ENCODE measurements at regions not wholly inside any gene's neighbourhood (a gene's known extent, or its start where the extent isn't known, plus 50 kb on each side); places are given as distances from the start of the nearest gene placed in this dataset.

GRCh38 chr6:125423047-125423446 is 121.3 kb upstream of the HDDC2 start:
- Histone ChIP-seq H3K27ac (ENCODE audit: low read depth, low read length, poor library complexity, severe bottlenecking) (no peak overlapping the region), H3K27me3 (ENCODE audit: insufficient read depth, low read length) (no peaks in the 10 kb centered on the region), H4K20me1 (ENCODE audit: insufficient read depth, low read length) (no peaks in the 10 kb centered on the region), H3K4me3 (ENCODE audit: low read depth, low read length, poor library complexity, severe bottlenecking) (no peak overlapping the region), H3K36me3 (ENCODE audit: insufficient read depth, low read length) (no peaks in the 10 kb centered on the region), H3K9me3 (ENCODE audit: low read length) (no peaks in the 10 kb centered on the region), H3F3A (ENCODE audit: insufficient read depth, low read length) (no peaks in the 10 kb centered on the region), H3K9ac (ENCODE audit: low read length) (no peak overlapping the region), H3K4me2 (ENCODE audit: low read length) (no peak overlapping the region), H3K9me2 (ENCODE audit: low read depth, low read length) (no peaks in the 10 kb centered on the region), H3K4me1 (ENCODE audit: insufficient read depth, low read length, severe bottlenecking) (peaks cover 9% of the 10 kb centered on the region), H3K79me2 (ENCODE audit: insufficient read depth, low read length) (no peaks in the 10 kb centered on the region), H2AFZ (ENCODE audit: low read length) (no peak overlapping the region)
- TF ChIP-seq EZH2 (IDR thresholded peaks at IDR 0.05; ENCODE audit: borderline replicate concordance, low read length) (no peak), CTCF (IDR thresholded peaks at IDR 0.05; ENCODE audit: low read length) (no peak)

DNA sequence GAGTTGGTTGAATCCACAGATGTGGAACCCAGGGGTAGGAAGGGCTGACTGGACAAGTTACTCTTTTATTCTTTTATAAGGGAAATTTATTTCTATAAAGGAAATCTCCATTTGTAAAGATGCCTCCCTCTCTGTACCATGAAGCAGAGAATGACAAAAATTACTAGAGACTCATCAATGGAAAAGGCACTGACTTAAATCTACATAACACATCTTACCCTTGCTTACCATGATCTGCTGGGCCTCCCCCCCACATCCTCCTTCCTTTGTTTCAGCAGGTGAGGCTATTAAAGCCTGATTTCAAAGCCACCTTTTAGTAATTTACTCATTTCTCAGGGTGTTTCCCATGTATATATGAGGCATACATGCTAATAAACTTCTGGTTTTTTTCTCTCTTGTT is 130.2 kb upstream of the HDDC2 start:
- Histone ChIP-seq H3K27me3 (ENCODE audit: insufficient read depth, low read length) (no peaks in the 10 kb centered on the region), H3K9ac (ENCODE audit: low read length) (no peak overlapping the region), H3K9me2 (ENCODE audit: low read depth, low read length) (no peaks in the 10 kb centered on the region), H3F3A (ENCODE audit: insufficient read depth, low read length) (no peaks in the 10 kb centered on the region), H2AFZ (ENCODE audit: low read length) (no peak overlapping the region), H3K4me1 (ENCODE audit: insufficient read depth, low read length, severe bottlenecking) (peaks cover 36% of the 10 kb centered on the region), H3K4me3 (ENCODE audit: low read depth, low read length, poor library complexity, severe bottlenecking) (no peak overlapping the region), H3K79me2 (ENCODE audit: insufficient read depth, low read length) (no peaks in the 10 kb centered on the region), H3K27ac (ENCODE audit: low read depth, low read length, poor library complexity, severe bottlenecking) (peak overlapping the region; percentile 26), H3K9me3 (ENCODE audit: low read length) (0 out of 2 replicates have a peak, but pooled peaks cover 3% of the 10 kb centered on the region), H3K4me2 (ENCODE audit: low read length) (no peak overlapping the region), H3K36me3 (ENCODE audit: insufficient read depth, low read length) (no peaks in the 10 kb centered on the region), H4K20me1 (ENCODE audit: insufficient read depth, low read length) (no peaks in the 10 kb centered on the region)
- TF ChIP-seq CTCF (IDR thresholded peaks at IDR 0.05; ENCODE audit: low read length), result no peak
- TF ChIP-seq EZH2 (IDR thresholded peaks at IDR 0.05; ENCODE audit: borderline replicate concordance, low read length), result no peak

DNA sequence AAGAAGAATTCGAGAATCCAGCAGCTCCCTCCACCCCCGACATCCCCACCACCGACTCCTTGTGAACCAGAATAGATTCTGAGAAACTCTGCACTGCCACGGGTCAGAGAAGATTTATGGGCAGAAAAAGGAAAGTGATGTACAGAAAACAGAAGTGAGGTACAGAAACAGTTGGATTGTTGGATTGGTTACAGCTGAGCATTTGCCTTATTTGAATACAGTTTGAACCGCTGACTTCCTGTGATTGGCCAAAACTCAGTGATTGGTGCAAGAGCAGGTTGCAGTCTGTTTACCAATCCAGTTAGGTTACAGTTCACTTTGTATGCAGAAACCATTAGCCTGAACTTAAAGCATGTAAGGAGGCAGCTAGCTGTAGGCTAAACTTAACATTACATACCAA is 131.2 kb upstream of the HDDC2 start:
- Histone ChIP-seq H3K9me2 (ENCODE audit: low read depth, low read length) (no peaks in the 10 kb centered on the region), H3K27ac (ENCODE audit: low read depth, low read length, poor library complexity, severe bottlenecking) (peak overlapping the region; percentile 26), H3K79me2 (ENCODE audit: insufficient read depth, low read length) (no peaks in the 10 kb centered on the region), H3K36me3 (ENCODE audit: insufficient read depth, low read length) (no peaks in the 10 kb centered on the region), H3K4me1 (ENCODE audit: insufficient read depth, low read length, severe bottlenecking) (peaks cover 36% of the 10 kb centered on the region), H3K9ac (ENCODE audit: low read length) (no peak overlapping the region), H4K20me1 (ENCODE audit: insufficient read depth, low read length) (no peaks in the 10 kb centered on the region), H3K27me3 (ENCODE audit: insufficient read depth, low read length) (no peaks in the 10 kb centered on the region), H3F3A (ENCODE audit: insufficient read depth, low read length) (no peaks in the 10 kb centered on the region), H3K9me3 (ENCODE audit: low read length) (0 out of 2 replicates have a peak, but pooled peaks cover 3% of the 10 kb centered on the region), H3K4me3 (ENCODE audit: low read depth, low read length, poor library complexity, severe bottlenecking) (no peak overlapping the region), H2AFZ (ENCODE audit: low read length) (no peak overlapping the region), H3K4me2 (ENCODE audit: low read length) (peak overlapping the region; percentile 25; the same call in 1 of the 2 replicates)
- TF ChIP-seq CTCF (IDR thresholded peaks at IDR 0.05; ENCODE audit: low read length) (no peak), EZH2 (IDR thresholded peaks at IDR 0.05; ENCODE audit: borderline replicate concordance, low read length) (no peak)

All from OCI-LY1 (cell line).